ENCODE measurements at regions not wholly inside any gene's neighbourhood (a gene's known extent, or its start where the extent isn't known, plus 50 kb on each side); places are given as distances from the start of the nearest gene placed in this dataset.

DNA sequence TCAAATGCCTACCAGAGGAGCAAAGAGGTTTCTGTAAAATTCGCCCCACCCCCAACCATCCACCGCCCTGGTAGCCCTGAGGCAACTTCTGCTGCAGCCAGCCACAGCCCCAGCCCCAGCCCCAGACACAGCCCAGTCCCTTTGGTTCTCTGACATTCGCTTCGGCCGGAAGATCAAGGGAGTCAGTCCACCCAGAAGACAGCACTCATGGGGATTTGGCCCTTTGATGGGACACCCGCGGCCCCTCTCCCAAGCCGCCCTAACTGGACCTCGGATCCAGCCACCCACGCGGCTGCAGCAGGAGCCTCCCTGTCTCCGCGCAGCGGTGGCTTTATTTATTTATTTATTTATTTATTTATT is 3881.0 kb downstream of the SRGAP2C start:
- peaks cover 38 to 46% (median 39%) of the 10 kb centered on the region in 3 experiments for H3K36me3 Mint-ChIP-seq (ENCODE audit: insufficient read depth in 1 of 3, low read depth in 3 of 3)
- DNase-seq = no peak
- WGBS (ENCODE audit: extremely low coverage, insufficient read length, low lambda C conversion rate) = no CpG with 5 or more reads among the region's 14 CpGs

More for the DNA sequence above, 3881.0 kb downstream of the SRGAP2C start:
- H3K4ac ChIP-seq (ENCODE audit: low read depth, low read length) = no peak overlapping the region
- no peak overlapping the region for H3K4me2 ChIP-seq (ENCODE audit: insufficient read depth, insufficient read length, low read length)
- no peak overlapping the region for H4K91ac ChIP-seq (ENCODE audit: insufficient read length, low read depth, low read length)
- no peak overlapping the region for H3K14ac ChIP-seq (ENCODE audit: insufficient read depth, low read length)
- Mint-ChIP-seq H3K4me1 (no peaks in the 10 kb centered on the region), H3K4me3 (no peak overlapping the region), H3K27ac (no peak overlapping the region), H3K9me3 (peaks cover 64 to 66% of the 10 kb centered on the region in 2 experiments), H3K27me3 (ENCODE audit: low read depth) (peaks cover 12% of the 10 kb centered on the region)
- H3K4me1 ChIP-seq (ENCODE audit: insufficient read depth, low read length) = no peaks in the 10 kb centered on the region
- H2BK5ac ChIP-seq (ENCODE audit: insufficient read length, low read length) = no peak overlapping the region
- no peak overlapping the region for H2BK20ac ChIP-seq (ENCODE audit: low read depth, low read length, poor library complexity, severe bottlenecking)
- no peak overlapping the region for H3K23ac ChIP-seq (ENCODE audit: insufficient read length, low read depth, low read length)
- no peak overlapping the region for H3K27ac ChIP-seq (ENCODE audit: insufficient read length, low read depth, low read length)
- no peak overlapping the region for H2BK15ac ChIP-seq (ENCODE audit: low read depth, low read length)
- no peak overlapping the region for H3K18ac ChIP-seq (ENCODE audit: insufficient read length, low read depth, low read length)
- H4K8ac ChIP-seq (replicated peaks; ENCODE audit: insufficient read length, low read depth, low read length) = no peak overlapping the region
- no peak overlapping the region for H3K56ac ChIP-seq (ENCODE audit: insufficient read length, low read depth, low read length)
- no peaks in the 10 kb centered on the region for H3K79me1 ChIP-seq (ENCODE audit: insufficient read depth, low read depth, low read length, poor library complexity, severe bottlenecking)
- H3K9ac ChIP-seq (ENCODE audit: extremely low read depth, insufficient read length, low read length) = no peak overlapping the region
- H3K27me3 ChIP-seq (ENCODE audit: insufficient read depth, low read length) = no peaks in the 10 kb centered on the region
- H2AK5ac ChIP-seq (ENCODE audit: insufficient read length, low read length) = no peak overlapping the region
- no peaks in the 10 kb centered on the region for H4K20me1 ChIP-seq (ENCODE audit: control insufficient read depth, insufficient read depth, insufficient read length)
- H2BK12ac ChIP-seq (ENCODE audit: insufficient read length, low read depth, low read length) = no peak overlapping the region
- no peak for TF ChIP-seq CTCF (conservative IDR thresholded peaks at IDR 0.05)
- no peaks in the 10 kb centered on the region for H3K79me2 ChIP-seq (ENCODE audit: insufficient read depth, low read length)
- H3T11ph ChIP-seq (ENCODE audit: low read length) = no peak overlapping the region
- no peak overlapping the region for H2AFZ ChIP-seq (ENCODE audit: low read length)
- no peak overlapping the region for H4K5ac ChIP-seq (ENCODE audit: insufficient read length, low read depth, low read length)
- no peak overlapping the region for H2BK120ac ChIP-seq (ENCODE audit: low read depth, low read length, poor library complexity, severe bottlenecking)
- H3K23me2 ChIP-seq (ENCODE audit: insufficient read length, low read depth, low read length, poor library complexity, severe bottlenecking) = no peaks in the 10 kb centered on the region
- H3K9me3 ChIP-seq (ENCODE audit: control insufficient read depth, low read depth, low read length) = peaks cover 65% of the 10 kb centered on the region

Data from H9 (cell line).